Neural cell (in vitro differentiated cells): ENCODE measurements at regions not wholly inside any gene's neighbourhood (a gene's known extent, or its start where the extent isn't known, plus 50 kb on each side); places are given as distances from the start of the nearest gene placed in this dataset.

ENCODE experiments used
- H2AFZ ChIP-seq: fragments of 200-600, 300-800 bp; sonication (generic), shearing (Covaris generic); 2 replicates; pipeline ENCODE4 v1.6.0; 2014; ENCODE audit warnings: low read depth, mild to moderate bottlenecking, antibody characterized with exemption, low read length, moderate library complexity
- H3F3A ChIP-seq: fragments of 200-600 bp; shearing (Covaris generic); 2 replicates; pipeline ENCODE4 v1.6.1; 2016; ENCODE audit warnings: mild to moderate bottlenecking, moderate library complexity, mixed read lengths, antibody characterized with exemption, low read length; ENCODE audit not compliant: insufficient read depth, poor library complexity, severe bottlenecking
- H3K27ac ChIP-seq: fragments of 200-600, 300-800 bp; sonication (generic), shearing (Covaris generic); 2 replicates; pipeline ENCODE4 v1.5.1; 2014; ENCODE audit warnings: mild to moderate bottlenecking, low read length, moderate library complexity
- H3K27me3 ChIP-seq: fragments of 300-800, 200-600 bp; sonication (generic), shearing (Covaris generic); 2 replicates; pipeline ENCODE4 v1.6.0; 2014; ENCODE audit warnings: mild to moderate bottlenecking, low read depth, low read length, moderate library complexity; ENCODE audit not compliant: insufficient read depth
- H3K36me3 ChIP-seq: fragments of 300-800, 200-600 bp; sonication (generic), shearing (Covaris generic); 2 replicates; pipeline ENCODE4 v1.5.1; 2014; ENCODE audit warnings: mild to moderate bottlenecking, antibody characterized with exemption, low read length, moderate library complexity; ENCODE audit not compliant: insufficient read depth
- H3K4me2 ChIP-seq: fragments of 300-800, 200-600 bp; sonication (generic), shearing (Covaris generic); 2 replicates; pipeline ENCODE4 v1.6.0; 2014; ENCODE audit warnings: mild to moderate bottlenecking, low read length
- H3K4me3 ChIP-seq: fragments of 300-800, 200-600 bp; sonication (generic), shearing (Covaris generic); 2 replicates; pipeline ENCODE4 v1.5.1; 2014; ENCODE audit warnings: mild to moderate bottlenecking, low read length, moderate library complexity
- H3K79me2 ChIP-seq: fragments of 200-600 bp; shearing (Covaris generic); replicated peaks from 2 replicates; pipeline ENCODE4 v1.6.0; 2014; ENCODE audit warnings: mild to moderate bottlenecking, low read length, moderate library complexity; ENCODE audit not compliant: insufficient read depth
- H3K9ac ChIP-seq: fragments of 300-800, 200-600 bp; sonication (generic), shearing (Covaris generic); 2 replicates; pipeline ENCODE4 v1.6.1; 2016; ENCODE audit warnings: mild to moderate bottlenecking, low read length, mixed read lengths
- H3K9me2 ChIP-seq: fragments of 200-600 bp; shearing (Covaris generic); 2 replicates; pipeline ENCODE4 v1.6.1; 2016; ENCODE audit warnings: mild to moderate bottlenecking, low read length, mixed read lengths; ENCODE audit not compliant: insufficient read depth
- H3K9me3 ChIP-seq: fragments of 200-600, 300-800 bp; sonication (generic), shearing (Covaris generic); 2 replicates; pipeline ENCODE4 v1.6.1; 2016; ENCODE audit warnings: mild to moderate bottlenecking, mixed run types, low read length, moderate library complexity, mixed read lengths
- H4K20me1 ChIP-seq: fragments of 200-600 bp; shearing (Covaris generic); 2 replicates; pipeline ENCODE4 v1.6.1; 2016; ENCODE audit warnings: mild to moderate bottlenecking, mixed run types; ENCODE audit not compliant: insufficient read depth
- CTCF ChIP-seq: fragments of 450-650 bp; IDR thresholded peaks from 2 replicates; pipeline ENCODE4 v1.5.1; 2014; ENCODE audit warnings: antibody characterized with exemption, mild to moderate bottlenecking, moderate library complexity; ENCODE audit not compliant: poor library complexity, severe bottlenecking
- EP300 ChIP-seq: fragments of 450-650 bp; conservative IDR thresholded peaks from 2 replicates; pipeline ENCODE4 v1.6.1; 2014; ENCODE audit warnings: antibody characterized with exemption, mild to moderate bottlenecking, moderate library complexity; ENCODE audit not compliant: poor library complexity, severe bottlenecking
- EZH2 ChIP-seq: fragments of 200-600, 300-800 bp; shearing (Covaris generic), sonication (generic); IDR thresholded peaks from 2 replicates; pipeline ENCODE4 v1.6.1; 2014; ENCODE audit warnings: antibody characterized with exemption, low read length, borderline replicate concordance, mild to moderate bottlenecking; ENCODE audit not compliant: insufficient read depth, poor library complexity, severe bottlenecking
- MXI1 ChIP-seq: fragments of 450-650 bp; conservative IDR thresholded peaks from 2 replicates; pipeline ENCODE4 v1.6.1; 2014; ENCODE audit warnings: antibody characterized with exemption, mild to moderate bottlenecking; ENCODE audit not compliant: poor library complexity, severe bottlenecking
- POLR2AphosphoS5 ChIP-seq: IDR thresholded peaks from 2 replicates; pipeline ENCODE4 v1.6.1; 2012
- RAD21 ChIP-seq: fragments of 450-650 bp; conservative IDR thresholded peaks from 2 replicates; pipeline ENCODE4 v1.6.1; 2014; ENCODE audit warnings: antibody characterized with exemption, mild to moderate bottlenecking, moderate library complexity
- REST ChIP-seq: IDR thresholded peaks from 2 replicates; pipeline ENCODE4 v1.6.1; 2012; ENCODE audit warnings: borderline replicate concordance
- SMC3 ChIP-seq: fragments of 450-650 bp; conservative IDR thresholded peaks from 2 replicates; pipeline ENCODE4 v1.6.1; 2014; ENCODE audit warnings: antibody characterized with exemption, mild to moderate bottlenecking, moderate library complexity; ENCODE audit not compliant: poor library complexity
- TAF1 ChIP-seq: IDR thresholded peaks from 2 replicates; pipeline ENCODE4 v1.6.1; 2012; ENCODE audit warnings: low read depth

- no peak overlapping the region for H3K4me3 ChIP-seq
- no peaks in the 10 kb centered on the region for H3K79me2 ChIP-seq
- TF ChIP-seq SMC3 (no peak), EZH2 (no peak), MXI1 (no peak)
- H2AFZ ChIP-seq, result no peak overlapping the region
- no peaks in the 10 kb centered on the region for H3K9me2 ChIP-seq
- H3K4me2 ChIP-seq, result no peak overlapping the region
- H3K9me3 ChIP-seq, result no peaks in the 10 kb centered on the region
- H4K20me1 ChIP-seq, result no peaks in the 10 kb centered on the region
- H3K27ac ChIP-seq, result no peak overlapping the region
- no peaks in the 10 kb centered on the region for H3K27me3 ChIP-seq
- no peak overlapping the region for H3K9ac ChIP-seq
- H3F3A ChIP-seq, result no peaks in the 10 kb centered on the region
- no peaks in the 10 kb centered on the region for H3K36me3 ChIP-seq
Observed at GRCh38 chr10:130541090-130541489, 404.9 kb downstream of the GLRX3 start.

GRCh38 chr10:130542761-130543160 is 406.6 kb downstream of the GLRX3 start:
- Histone ChIP-seq H3K27me3 (no peaks in the 10 kb centered on the region), H3F3A (no peaks in the 10 kb centered on the region), H3K79me2 (no peaks in the 10 kb centered on the region), H3K4me3 (no peak overlapping the region), H2AFZ (no peak overlapping the region), H3K9ac (no peak overlapping the region), H3K36me3 (no peaks in the 10 kb centered on the region), H3K27ac (no peak overlapping the region), H4K20me1 (no peaks in the 10 kb centered on the region), H3K4me2 (no peak overlapping the region), H3K9me2 (no peaks in the 10 kb centered on the region), H3K9me3 (no peaks in the 10 kb centered on the region)
- TF ChIP-seq POLR2AphosphoS5 (no peak), SMC3 (no peak), EZH2 (no peak), TAF1 (no peak), RAD21 (no peak), EP300 (no peak), CTCF (no peak), REST (no peak), MXI1 (no peak)

GRCh38 chr10:130543794-130544193 is 407.6 kb downstream of the GLRX3 start:
- H3K9ac ChIP-seq, result no peak overlapping the region
- TF ChIP-seq TAF1 (no peak), SMC3 (no peak)
- no peak overlapping the region for H3K4me2 ChIP-seq
- H2AFZ ChIP-seq, result no peak overlapping the region
- H3F3A ChIP-seq, result no peaks in the 10 kb centered on the region
- H3K9me3 ChIP-seq, result no peaks in the 10 kb centered on the region
- no peaks in the 10 kb centered on the region for H3K79me2 ChIP-seq
- no peaks in the 10 kb centered on the region for H3K9me2 ChIP-seq
- no peaks in the 10 kb centered on the region for H3K27me3 ChIP-seq
- no peaks in the 10 kb centered on the region for H3K36me3 ChIP-seq
- H3K27ac ChIP-seq, result no peak overlapping the region
- H4K20me1 ChIP-seq, result no peaks in the 10 kb centered on the region
- no peak overlapping the region for H3K4me3 ChIP-seq
